GM12892 (cell line): ENCODE measurements at regions not wholly inside any gene's neighbourhood (a gene's known extent, or its start where the extent isn't known, plus 50 kb on each side); places are given as distances from the start of the nearest gene placed in this dataset.
"Not testable (repeated sequence)": the region's sequence is repeated elsewhere in the genome, so short reads cannot be mapped to it uniquely, and the experiment has no call there.

ENCODE experiments used
- POLR2A ChIP-seq: IDR thresholded peaks from 2 replicates; pipeline ENCODE4 v1.6.1; 2011; ENCODE audit warnings: low read depth, low read length, control low read depth
- POLR2AphosphoS5 ChIP-seq: IDR thresholded peaks from 2 replicates; pipeline ENCODE4 v1.6.1; 2011; ENCODE audit warnings: low read depth, low read length, control low read depth

DNA sequence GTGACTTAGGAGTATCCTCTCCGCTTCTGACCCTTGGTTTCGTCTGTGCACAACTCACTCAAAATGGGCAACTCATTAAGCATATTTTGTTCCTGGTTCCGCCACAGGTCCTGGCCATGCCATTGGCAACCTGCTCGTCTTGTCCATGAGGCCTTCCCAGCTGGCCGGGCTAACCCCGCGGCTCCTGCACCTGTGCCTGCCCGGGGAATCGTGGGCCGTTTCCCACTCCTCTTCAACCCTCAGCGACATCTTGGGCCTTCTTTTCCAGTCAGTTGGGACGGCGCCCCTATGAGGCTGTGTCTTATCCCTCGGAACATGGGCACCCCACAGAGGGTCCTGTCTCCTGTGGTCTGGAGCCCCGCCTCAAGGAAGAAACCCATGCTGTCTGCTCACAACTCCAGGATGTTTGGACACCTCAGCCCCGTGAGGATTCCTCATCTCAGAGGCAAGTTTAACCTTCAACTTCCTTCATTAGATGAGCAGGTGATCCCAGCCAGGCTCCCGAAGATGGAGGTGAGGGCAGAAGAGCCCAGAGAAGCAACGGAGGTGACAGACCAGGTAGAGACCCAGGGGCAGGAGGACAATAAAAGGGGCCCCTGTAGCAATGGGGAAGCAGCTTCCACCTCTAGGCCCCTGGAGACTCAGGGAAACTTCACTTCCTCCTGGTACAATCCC lies 574.8 kb upstream of the C9orf72 start:
- TF ChIP-seq POLR2AphosphoS5, POLR2A: not testable (repeated sequence)
